H1 (cell line): ENCODE measurements at regions not wholly inside any gene's neighbourhood (a gene's known extent, or its start where the extent isn't known, plus 50 kb on each side); places are given as distances from the start of the nearest gene placed in this dataset.

Experiments used
- BCL11A ChIP-seq, 2 experiments: IDR thresholded peaks; one replicate each; pipeline ENCODE4 v1.6.1; 2011; ENCODE audit warnings: low read depth in 2 of 2, low read length in 2 of 2, mild to moderate bottlenecking in 2 of 2
- BRCA1 ChIP-seq: IDR thresholded peaks from 2 replicates; pipeline ENCODE4 v1.6.1; 2012; ENCODE audit warnings: low read depth, low read length, improper control_type of control experiment
- RAD21 ChIP-seq, 2 experiments: IDR thresholded peaks in 1 of 2; conservative IDR thresholded peaks in 1 of 2; 2 replicates each; pipeline ENCODE4 v1.6.1; 2011; ENCODE audit warnings: low read depth in 2 of 2, low read length in 2 of 2, improper control_type of control experiment in 1 of 2, inconsistent platforms in 1 of 2, mild to moderate bottlenecking in 1 of 2, moderate library complexity in 1 of 2
- RNF2 ChIP-seq: fragments of 200-900, 300-1000 bp; sonication (generic); IDR thresholded peaks from 2 replicates; pipeline ENCODE4 v1.7.1; 2016; ENCODE audit warnings: borderline replicate concordance, low read depth, mild to moderate bottlenecking, antibody characterized with exemption, low read length; ENCODE audit not compliant: poor library complexity, severe bottlenecking; ENCODE audit errors: missing control alignments
- TF ChIP-seq, protein P1 (sequence below): IDR thresholded peaks from 2 replicates; pipeline ENCODE4 v1.6.1; 2011; ENCODE audit warnings: low read depth, mild to moderate bottlenecking, low read length; ENCODE audit not compliant: insufficient read depth

DNA sequence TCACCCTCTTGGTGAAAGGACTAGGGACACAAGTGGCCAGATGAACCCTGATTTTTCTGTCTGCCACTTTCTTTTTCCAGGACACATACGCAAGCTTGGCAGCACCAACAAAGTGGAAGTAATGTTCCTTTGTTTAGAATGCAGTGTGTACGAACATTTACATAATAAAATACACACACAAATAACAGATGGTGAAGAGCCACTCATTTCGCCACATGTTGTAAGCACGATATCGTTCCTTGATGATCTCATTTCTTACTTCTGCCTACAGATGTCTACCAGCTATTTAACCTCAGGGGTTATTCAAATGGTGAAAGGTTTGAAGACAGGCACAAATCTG, 670.2 kb upstream of the CXADR start (continued):
- TF ChIP-seq, protein P1, sequence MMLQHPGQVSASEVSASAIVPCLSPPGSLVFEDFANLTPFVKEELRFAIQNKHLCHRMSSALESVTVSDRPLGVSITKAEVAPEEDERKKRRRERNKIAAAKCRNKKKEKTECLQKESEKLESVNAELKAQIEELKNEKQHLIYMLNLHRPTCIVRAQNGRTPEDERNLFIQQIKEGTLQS, result no peak
- TF ChIP-seq RNF2, result no peak
- TF ChIP-seq BCL11A (IDR thresholded peaks at IDR 0.05; ENCODE audit: low read depth in 2 of 2, low read length in 2 of 2), result no peak
- no peak for TF ChIP-seq BRCA1
- TF ChIP-seq RAD21 (IDR thresholded peaks at IDR 0.05 in 1 of 2, conservative IDR thresholded peaks at IDR 0.05 in 1 of 2; ENCODE audit: low read depth in 2 of 2, low read length in 2 of 2), result no peak
- TF ChIP-seq, all 59 proteins: peak for 0
